Osteocyte (in vitro differentiated cells): ENCODE measurements at regions not wholly inside any gene's neighbourhood (a gene's known extent, or its start where the extent isn't known, plus 50 kb on each side); places are given as distances from the start of the nearest gene placed in this dataset.

Experiments used
- DNase-seq: peaks from one replicate; pipeline ENCODE4 v3.0.0; 2021; ENCODE audit warnings: mixed read lengths; ENCODE audit not compliant: unreplicated experiment; ENCODE audit errors: extremely low spot score
- H3K27ac Mint-ChIP-seq: one replicate; pipeline ENCODE4 v1.8.0; 2021; ENCODE audit warnings: mild to moderate bottlenecking, mixed read lengths; ENCODE audit not compliant: unreplicated experiment
- H3K27me3 Mint-ChIP-seq: one replicate; pipeline ENCODE4 v1.8.0; 2021; ENCODE audit warnings: mixed read lengths; ENCODE audit not compliant: unreplicated experiment
- H3K36me3 Mint-ChIP-seq: one replicate; pipeline ENCODE4 v1.8.0; 2021; ENCODE audit warnings: mixed read lengths; ENCODE audit not compliant: unreplicated experiment
- H3K4me1 Mint-ChIP-seq: one replicate; pipeline ENCODE4 v1.8.0; 2021; ENCODE audit warnings: mixed read lengths; ENCODE audit not compliant: unreplicated experiment
- H3K4me3 Mint-ChIP-seq: one replicate; pipeline ENCODE4 v1.8.0; 2021; ENCODE audit warnings: mild to moderate bottlenecking, moderate library complexity, mixed read lengths; ENCODE audit not compliant: unreplicated experiment
- H3K9me3 Mint-ChIP-seq: one replicate; pipeline ENCODE4 v1.8.0; 2021; ENCODE audit warnings: mixed read lengths; ENCODE audit not compliant: unreplicated experiment
- CTCF ChIP-seq: fragments of 200-600 bp; sonication (generic); IDR thresholded peaks from 2 replicates; pipeline ENCODE4 v1.5.0; 2021; ENCODE audit warnings: antibody characterized with exemption, mild to moderate bottlenecking, moderate library complexity

GRCh38 chr13:108033800-108034707, 181.3 kb downstream of the LIG4 start:
- H3K4me1 Mint-ChIP-seq = no peaks in the 10 kb centered on the region
- no peak overlapping the region for H3K4me3 Mint-ChIP-seq
- no peak for DNase-seq
- TF ChIP-seq CTCF = no peak
- no peaks in the 10 kb centered on the region for H3K36me3 Mint-ChIP-seq
- peaks cover 27% of the 10 kb centered on the region for H3K27me3 Mint-ChIP-seq
- no peaks in the 10 kb centered on the region for H3K9me3 Mint-ChIP-seq
- no peak overlapping the region for H3K27ac Mint-ChIP-seq

DNA sequence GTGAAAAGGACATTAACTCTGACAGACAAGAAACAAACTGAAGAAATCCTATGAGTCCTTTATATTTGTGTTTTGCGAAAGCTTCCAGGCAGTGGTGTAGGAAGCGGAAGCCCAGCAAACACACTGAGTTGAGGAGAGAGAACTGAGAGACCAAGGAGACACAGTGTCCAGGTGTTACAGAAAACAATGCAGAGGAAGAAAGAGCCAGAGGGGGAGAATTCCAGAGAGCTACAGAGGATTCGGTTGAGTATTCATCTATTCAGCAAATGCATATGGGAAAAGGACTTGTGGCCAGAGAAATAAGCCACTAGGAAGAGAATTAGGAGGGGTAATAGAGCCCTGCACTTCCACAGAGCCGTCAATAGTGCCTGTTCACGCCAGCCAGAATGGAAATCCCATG, 183.5 kb downstream of the LIG4 start:
- Mint-ChIP-seq H3K27me3 (peaks cover 30% of the 10 kb centered on the region), H3K4me1 (no peaks in the 10 kb centered on the region), H3K27ac (no peak overlapping the region), H3K36me3 (no peaks in the 10 kb centered on the region), H3K9me3 (no peaks in the 10 kb centered on the region), H3K4me3 (no peak overlapping the region)
- no peak for DNase-seq
- no peak for TF ChIP-seq CTCF

GRCh38 chr13:108030769-108031168, 184.6 kb downstream of the LIG4 start:
- Mint-ChIP-seq H3K27me3 (peaks cover 22% of the 10 kb centered on the region), H3K4me1 (no peaks in the 10 kb centered on the region), H3K36me3 (no peaks in the 10 kb centered on the region), H3K27ac (no peak overlapping the region), H3K9me3 (no peaks in the 10 kb centered on the region), H3K4me3 (no peak overlapping the region)
- DNase-seq = no peak
- TF ChIP-seq CTCF = no peak

DNA sequence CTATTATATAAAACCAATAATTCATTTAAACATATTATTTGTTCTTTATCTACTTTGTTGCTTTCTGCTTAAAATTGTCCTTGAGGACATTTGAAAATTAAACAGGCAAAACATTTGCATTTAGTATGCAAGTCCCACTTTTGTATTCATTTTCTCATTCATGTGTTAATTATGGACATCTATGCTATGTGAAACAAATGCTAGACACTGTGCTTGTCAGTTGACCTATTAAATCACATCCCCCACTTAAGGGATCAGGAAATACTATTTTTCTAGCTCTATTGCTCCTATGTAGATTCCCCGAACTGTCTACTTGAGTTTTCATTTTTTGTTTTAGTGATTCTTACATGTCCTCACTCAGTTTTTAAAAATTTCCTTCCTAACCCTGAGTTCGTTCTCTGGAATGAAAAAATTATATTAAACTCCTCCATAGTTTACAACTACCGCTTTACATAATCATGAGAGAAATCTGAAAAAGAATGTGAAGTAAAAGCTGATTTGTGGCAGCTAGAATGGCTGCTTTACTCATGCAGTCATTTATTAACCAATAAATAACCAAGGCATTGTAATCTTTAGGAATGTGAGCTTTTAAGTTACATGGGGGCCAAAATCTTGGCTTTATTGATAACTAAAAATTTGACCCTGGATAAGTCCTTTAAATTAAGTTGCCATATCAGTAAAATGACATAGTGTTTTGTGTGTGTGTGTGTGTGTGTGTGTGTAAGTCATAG, 188.5 kb downstream of the LIG4 start:
- no peaks in the 10 kb centered on the region for H3K36me3 Mint-ChIP-seq
- H3K27ac Mint-ChIP-seq = no peak overlapping the region
- DNase-seq = no peak
- H3K9me3 Mint-ChIP-seq = no peaks in the 10 kb centered on the region
- peaks cover 13% of the 10 kb centered on the region for H3K27me3 Mint-ChIP-seq
- no peak for TF ChIP-seq CTCF
- no peak overlapping the region for H3K4me3 Mint-ChIP-seq
- H3K4me1 Mint-ChIP-seq = no peaks in the 10 kb centered on the region

DNA sequence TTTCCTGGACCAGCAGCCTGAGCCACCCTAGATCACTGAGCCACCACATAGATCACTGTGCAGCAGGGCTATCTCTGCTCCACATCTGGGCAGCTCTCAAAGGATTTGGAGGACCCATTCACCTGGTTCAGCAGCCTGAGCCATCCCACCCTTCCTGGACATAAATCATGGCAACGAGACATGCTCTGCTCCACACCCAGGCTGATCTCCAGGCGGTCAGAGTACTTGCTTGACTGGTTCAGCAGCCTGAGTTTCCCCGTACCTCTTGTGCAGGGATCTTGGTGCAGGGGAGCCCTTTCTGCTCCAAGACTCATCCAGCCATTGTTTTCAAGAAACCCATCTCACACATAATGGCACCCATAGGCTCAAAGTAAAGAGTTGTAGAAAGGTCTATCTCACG, 195.3 kb downstream of the LIG4 start:
- H3K9me3 Mint-ChIP-seq = peaks cover 13% of the 10 kb centered on the region
- no peak for DNase-seq
- no peaks in the 10 kb centered on the region for H3K4me1 Mint-ChIP-seq
- H3K27ac Mint-ChIP-seq = no peak overlapping the region
- no peak overlapping the region for H3K4me3 Mint-ChIP-seq
- no peak for TF ChIP-seq CTCF
- no peaks in the 10 kb centered on the region for H3K36me3 Mint-ChIP-seq
- H3K27me3 Mint-ChIP-seq = peaks cover 6% of the 10 kb centered on the region
